Mucosa of gallbladder (tissue), 1 donor: ENCODE measurements at regions not wholly inside any gene's neighbourhood (a gene's known extent, or its start where the extent isn't known, plus 50 kb on each side); places are given as distances from the start of the nearest gene placed in this dataset.

Experiments
- DNase-seq: peaks from one replicate; pipeline ENCODE4 v3.0.0-alpha.2; 2020; ENCODE audit warnings: low spot score
- donor health status: DM: no; HTN: no; CAD: no.

DNA sequence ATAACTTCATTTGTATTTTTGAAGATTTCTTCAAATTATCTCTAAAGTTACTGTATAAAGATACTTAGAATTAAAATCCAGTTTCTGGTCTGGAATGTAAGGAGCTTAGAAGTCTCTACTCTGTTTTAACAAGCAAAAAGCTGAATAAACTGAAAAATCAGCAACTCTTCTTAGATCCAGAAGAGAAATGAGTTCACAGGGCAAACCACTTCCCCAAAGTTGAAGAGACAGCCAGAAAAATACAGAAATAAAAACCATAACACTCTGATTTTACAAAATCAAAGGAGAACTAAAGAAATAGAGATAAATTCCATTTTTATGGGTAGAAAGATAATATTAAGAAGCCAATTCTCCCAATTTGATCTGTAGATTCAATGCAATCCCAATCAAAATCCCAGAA is 1166.8 kb downstream of the ADGRL3 start:
- DNase-seq: no peak

DNA sequence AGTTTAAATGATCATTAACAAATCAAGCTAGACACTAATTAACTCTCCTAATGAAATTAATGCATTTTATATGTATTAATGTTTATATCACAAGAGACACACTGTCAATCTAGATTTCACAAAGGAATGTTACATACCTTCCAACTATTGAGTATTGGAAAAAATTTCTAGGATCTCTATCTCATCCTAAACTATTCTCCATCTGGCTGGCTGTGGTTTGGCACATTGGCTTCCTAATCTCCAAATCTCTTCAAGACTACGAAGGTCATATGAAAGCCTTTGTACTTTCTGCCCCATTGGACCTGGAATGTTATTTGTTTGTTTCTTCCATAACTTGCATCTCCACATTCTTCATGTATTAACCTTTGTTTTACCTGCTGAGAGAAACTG is 1160.0 kb downstream of the ADGRL3 start:
- DNase-seq: no peak

DNA sequence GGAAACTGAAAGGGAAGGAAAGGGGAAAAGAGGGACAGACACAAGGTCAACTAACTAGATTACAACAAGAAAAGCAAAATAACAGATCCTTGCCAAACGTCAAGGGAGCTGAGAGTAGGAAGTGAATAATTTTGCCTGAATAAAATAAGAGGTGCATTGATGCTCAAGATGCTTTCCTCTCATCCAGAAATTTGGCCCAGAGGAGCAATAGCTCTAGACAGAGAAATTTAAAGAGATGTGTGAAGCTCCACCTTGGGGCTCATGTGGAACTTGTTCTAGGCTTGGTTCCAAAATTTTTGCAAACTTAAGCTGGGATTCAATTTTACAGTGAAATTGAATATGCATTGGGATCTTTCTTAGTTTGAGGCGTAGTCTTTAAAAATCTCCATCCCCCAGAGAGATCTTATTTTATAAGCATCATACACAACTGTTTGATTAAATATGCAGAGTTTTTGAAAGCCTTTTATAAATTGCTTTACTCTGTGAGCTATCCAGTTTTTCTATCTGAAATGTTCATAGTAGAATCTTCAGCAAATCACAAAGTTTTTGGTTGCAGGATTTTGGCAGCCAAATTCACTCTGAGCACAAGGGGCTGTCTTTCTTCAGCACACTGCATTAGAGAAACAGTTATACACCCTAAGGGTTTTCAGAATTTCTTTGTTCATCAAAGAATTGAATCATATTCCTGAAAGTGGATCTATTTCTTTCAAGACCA is 1159.5 kb downstream of the ADGRL3 start:
- DNase-seq: no peak

DNA sequence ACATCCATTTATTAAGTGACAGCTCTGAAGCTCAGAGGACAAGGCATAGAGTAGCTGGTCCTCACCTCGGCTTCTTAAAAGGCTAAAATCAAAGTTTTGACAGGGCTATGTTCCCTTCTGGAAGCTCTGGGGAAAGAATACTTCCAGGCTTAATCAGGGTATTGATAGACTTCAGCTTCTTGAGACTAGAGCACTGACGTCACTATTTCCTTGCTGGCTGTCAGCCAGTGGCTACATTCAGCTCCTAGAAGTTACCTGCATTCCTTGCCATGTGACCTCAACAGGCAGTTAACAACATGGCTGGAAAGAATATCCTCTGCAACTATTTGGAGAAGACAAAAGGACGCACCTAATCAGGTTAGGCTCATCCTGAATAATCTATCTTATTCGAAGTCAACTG is 1144.8 kb downstream of the ADGRL3 start:
- DNase-seq: no peak

DNA sequence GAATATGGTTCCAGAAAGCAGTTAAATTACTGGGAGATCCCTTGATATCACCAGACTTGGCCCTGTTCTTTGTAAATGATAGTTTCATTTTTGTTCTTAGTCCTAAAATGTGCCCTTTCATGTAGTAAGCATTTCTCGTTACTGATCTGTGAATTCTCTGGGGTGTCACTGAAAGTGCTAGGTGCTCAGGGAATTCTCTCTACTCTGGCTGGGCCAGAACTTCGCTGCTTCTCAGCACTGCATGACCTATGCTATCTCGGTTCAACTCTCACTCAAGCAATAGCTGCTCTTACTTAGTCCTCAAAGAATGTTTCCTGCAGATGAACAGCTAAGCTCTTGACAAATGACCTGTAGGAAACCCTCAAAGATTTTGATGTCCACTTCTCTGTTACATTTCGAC is 1144.3 kb downstream of the ADGRL3 start:
- DNase-seq: no peak

DNA sequence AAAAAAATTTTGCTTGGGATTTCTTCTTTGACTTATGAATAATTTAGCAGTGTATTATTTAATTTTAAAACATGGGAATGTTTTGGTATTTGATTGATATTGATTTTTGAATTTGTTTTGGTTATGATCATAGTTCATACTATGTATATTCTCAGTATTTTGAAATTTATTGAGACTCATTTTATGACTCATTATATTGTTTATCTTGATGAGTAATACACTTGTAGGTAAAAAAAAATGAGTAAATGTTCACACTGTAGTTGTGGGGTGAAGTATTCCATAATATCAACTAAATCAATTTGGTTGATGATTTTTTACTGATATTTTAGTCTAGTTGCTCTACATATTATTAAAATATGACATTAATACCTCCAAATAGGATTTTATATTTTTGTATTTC is 1142.2 kb downstream of the ADGRL3 start:
- no peak for DNase-seq

DNA sequence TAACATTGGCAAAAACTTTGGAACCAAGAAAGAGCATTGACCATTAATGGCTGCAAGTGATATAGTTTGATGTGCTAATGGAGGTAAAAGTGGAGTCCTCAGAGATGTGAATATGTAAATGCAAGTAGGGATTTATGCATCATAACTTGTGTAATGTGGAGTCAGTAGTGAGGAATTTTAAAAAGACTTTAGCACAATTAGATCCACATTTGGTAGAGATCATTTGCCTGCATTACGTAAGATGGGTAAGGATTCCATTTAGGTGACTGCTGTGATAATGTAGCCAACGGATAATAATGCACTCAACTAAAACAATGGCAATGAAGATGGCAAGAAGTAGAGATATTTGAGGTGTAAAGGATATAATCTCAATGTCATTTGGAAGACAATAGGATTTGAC is 1128.4 kb downstream of the ADGRL3 start:
- no peak for DNase-seq

DNA sequence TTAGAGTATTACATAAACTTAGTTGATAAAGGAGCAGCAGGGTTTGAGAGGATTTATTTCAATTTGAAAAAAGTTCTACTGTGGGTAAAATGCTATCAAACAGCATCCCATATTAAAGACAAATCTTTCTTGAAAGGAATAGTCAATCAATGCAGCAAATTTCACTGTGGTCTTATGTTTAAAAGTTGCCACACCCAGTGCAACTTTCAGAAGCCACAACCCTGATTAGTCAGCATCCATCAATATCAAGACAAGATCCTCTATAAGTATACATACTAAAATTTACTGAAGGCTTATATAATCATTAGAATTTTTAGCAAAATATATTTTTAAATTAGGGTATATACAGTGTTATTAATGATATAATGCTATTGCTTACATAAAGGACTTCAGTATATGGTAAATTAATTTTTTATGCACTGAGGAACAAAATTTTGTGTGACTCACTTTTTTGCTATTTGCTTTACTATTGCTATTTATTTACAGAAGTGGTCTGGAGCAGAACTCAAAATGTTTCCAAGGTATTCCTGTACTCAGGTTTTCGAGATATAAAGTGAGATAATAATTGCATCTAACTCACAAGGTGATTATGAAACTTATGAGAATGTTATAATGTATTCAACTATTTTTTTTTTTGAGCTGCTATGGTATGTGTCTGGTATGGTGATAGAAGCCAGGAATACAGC is 1127.6 kb downstream of the ADGRL3 start:
- no peak for DNase-seq

DNA sequence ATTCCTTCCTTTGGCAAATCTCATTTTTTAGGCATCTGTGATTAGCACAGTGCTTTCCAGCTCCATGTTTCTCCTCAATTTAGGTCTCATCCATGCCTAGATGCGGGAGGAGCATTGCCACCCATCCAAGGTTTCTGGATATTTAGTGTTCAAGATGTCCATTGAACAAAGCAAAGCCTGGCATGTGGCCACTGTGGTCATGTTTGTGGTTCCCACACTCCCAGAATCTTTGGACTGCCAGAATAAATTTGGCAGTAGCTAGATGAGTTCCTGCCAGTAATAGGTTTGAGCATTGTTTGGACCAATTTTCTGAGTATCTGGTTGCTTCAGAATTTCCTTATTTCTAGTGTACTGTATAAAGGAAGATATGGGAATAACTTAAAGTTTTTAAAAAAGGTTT is 1124.1 kb downstream of the ADGRL3 start:
- no peak for DNase-seq

DNA sequence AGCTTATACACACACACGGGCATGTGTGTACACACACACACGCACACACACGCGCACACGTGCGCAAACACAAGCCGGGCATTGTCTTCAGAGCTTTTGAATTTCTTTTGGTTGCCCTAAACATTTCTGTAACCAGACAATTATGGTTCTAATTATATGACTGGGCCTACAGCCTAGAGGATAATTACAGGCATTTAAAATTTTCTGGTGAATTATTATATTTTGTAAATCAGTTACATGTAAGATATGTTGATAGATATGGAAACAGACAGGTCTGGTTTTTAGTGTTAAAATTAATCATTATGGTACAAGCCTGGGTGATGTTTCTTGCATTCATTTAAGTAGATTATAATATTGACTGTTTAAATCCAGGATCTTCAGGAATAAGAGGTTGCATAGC is 1120.5 kb downstream of the ADGRL3 start:
- DNase-seq: no peak

DNA sequence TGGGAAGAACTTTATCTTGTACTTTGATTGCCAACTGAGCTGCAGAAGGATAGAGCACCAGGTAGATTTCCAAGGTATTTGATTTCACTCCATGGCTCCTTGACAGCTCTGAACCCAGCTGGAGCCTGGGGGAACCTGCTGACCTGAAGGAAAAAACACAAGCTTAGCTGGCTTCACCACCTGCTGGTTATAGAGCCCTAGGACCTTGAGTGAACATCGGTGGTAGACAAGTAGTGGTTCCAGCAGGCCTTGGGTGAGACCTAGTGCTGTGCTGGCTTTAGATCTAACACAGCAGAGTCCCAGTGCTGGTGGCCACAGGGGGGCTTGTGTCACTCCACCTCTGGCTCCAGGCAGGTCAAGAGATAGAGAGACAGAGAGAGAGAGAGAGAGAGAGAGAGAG is 1102.6 kb downstream of the ADGRL3 start:
- DNase-seq: no peak

DNA sequence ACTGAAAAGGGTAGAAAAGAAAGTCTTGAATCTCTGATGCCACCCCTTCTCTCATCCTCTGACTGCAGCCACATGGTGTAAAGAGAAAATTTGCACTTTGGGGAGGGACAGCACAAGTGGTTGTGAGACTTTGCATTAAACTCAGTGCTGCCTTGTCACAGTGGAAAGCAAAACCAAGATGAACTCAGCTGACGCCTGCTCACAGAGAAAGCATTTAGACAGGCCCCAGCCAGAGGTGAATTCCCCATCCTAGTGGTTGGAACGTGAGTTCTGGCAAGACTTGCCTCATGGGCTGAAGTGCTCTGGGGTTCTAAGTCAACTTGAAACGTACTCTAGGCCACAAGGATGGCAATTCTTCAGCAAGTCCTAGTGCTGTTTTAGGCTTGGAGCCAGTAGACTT is 1101.4 kb downstream of the ADGRL3 start:
- DNase-seq: no peak

DNA sequence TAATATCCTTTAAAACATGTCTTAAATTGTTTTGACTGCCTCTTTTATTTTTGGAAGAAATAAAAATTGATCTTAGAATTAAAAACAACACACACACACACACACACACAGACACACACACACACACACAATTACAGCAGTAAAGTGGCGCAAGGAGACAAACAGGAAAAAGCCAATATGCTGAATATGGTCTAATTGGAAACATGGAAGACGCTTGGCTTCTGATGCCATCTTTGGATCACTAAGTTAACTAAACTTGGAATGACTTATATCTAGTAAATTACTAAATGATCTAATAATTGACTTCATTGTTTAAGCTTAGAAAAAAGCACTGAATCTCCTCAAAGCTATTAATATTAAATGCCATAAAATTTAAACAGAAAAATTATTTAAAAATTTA is 1093.4 kb downstream of the ADGRL3 start:
- DNase-seq: no peak

DNA sequence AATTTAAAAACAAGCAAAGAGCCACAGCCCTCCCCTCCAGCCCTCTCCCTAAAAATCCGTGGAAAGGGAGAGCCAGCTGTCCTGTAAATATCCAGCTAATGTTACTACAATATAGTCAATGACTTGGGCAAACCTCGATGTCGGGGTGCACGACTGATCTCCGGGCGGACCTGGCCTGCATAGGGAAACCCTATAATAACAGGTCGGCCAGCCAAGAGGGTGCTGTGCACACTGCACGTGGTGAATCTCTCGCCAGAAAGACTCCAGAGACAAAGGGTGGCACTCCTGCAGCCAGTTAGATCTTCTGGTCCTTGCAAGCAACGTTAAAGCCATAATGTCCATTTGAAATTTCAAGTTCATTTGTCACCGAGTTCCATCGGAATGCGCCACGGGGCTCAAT is 1092.8 kb downstream of the ADGRL3 start:
- no peak for DNase-seq

DNA sequence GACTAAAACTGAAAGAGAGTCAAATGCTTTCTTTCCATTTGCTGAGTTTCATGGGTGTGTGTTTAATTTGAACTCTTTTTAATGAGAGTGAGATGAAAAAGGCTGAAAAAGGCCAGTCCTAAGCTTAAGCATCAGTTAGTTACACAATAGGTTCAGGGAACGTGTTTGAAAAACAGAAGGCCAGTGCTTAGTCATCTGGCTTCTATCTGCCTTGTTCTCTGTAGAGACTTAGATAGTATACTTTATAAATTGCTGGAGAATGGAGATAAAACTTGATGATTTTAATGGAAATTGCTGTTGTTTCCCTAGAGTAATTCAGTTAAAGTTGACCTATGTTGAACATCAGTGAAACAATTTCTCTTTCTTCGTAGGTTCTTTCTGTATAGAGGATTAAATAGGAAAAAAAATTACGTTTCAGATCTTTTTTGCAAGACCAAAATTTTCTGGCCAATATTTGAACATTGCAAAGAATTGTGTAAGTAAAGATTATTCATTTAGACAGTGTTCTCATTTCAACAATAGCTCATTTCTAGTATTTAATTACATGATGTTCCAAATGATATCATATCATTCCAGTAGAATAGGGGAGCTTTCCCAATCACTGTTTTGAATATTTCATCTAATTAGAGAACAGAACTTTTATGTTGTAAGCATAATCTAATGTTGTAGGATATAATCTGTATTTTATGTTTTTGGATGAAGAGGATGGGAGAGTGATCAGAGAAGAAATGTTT is 1088.8 kb downstream of the ADGRL3 start:
- DNase-seq: no peak

DNA sequence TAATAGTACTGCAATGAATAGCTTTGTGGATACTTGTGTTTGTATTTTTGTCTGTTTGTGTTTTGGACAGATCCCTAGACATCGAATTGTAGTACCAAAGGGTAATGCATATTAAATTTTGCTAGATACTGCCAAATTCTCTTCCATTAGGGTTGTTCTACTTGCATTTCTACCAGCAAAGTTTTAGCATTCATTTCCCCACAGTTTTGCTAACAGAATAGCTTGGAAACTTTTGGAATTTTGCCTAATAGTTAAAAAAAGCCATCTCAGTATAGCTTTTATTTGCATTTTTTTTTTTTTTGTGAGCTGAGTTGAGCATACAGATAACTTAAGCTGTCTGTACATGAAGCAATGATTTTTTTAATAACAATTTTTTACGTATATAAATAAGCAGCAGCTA is 1084.9 kb downstream of the ADGRL3 start:
- no peak for DNase-seq

DNA sequence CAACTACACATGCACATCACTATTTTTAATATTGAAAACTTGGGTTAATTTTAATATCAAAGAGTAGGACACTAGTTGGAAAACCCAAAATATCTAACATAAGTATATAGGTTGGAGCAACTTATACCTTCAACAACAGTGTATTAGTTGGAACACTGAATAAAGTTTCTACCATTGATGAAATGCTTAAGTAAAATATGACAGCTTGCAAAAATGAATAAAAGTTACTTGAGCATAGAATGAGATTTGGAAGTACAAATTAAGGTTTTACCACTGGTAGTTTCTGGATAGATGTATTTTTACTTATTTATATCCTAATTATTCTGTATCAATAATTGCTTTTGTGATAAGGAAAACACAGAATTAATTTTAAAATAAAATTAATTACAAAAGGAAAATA is 1079.6 kb downstream of the ADGRL3 start:
- DNase-seq: no peak

DNA sequence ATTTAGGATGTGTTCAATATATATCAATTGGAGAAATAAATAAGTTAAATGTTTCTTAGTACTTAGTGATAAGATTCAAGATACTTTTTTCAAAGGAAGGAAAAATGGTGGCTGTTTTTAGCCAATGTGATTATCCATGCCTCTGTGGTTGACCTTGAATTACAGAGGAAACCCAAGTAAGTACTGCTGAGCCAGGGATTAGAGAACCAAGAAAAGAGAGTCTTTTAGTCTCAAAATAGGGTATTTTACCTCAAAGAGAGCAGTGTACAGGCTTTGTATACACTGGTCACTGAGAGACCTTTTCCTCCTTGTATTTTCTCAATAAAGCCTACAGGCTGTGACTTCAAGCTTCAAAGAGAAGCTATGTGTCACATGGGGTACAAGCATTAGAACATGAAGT is 1075.3 kb downstream of the ADGRL3 start:
- DNase-seq: no peak

DNA sequence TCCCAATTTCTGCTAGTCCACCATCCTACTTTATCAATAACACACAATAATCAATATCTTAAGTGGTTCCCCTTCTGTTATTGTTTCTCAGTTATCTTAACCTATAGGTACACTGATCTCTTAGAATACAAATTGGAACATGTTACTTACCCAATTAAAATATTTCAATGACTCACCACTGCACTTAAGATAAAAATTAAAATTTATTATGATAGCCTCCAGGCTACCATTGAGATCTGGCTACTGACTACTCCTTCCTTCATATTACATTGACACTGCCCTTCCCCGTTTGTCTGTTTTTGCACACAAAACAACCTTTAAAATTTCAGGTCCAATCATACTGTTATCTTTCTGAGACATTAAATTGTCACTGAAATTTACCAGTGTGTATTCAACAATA is 1074.7 kb downstream of the ADGRL3 start:
- no peak for DNase-seq

DNA sequence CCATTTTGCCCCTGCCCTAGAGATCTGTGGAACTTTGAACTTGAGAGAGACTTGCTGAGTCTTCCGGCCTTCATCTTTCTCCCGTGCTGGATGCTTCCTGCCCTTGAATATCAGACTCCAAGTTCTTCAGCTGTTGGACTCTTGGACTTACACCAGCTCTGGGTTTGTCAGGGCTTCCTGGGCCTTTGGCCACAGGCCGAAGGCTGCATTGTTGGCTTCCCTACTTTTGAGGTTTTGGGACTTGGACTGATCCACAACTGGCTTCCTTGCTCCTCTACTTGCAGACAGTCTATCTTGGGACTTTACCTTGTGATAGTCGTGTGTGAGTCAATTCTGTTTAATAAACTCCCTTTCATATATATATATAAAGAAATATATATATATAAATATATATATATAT is 1071.0 kb downstream of the ADGRL3 start:
- DNase-seq: no peak

DNA sequence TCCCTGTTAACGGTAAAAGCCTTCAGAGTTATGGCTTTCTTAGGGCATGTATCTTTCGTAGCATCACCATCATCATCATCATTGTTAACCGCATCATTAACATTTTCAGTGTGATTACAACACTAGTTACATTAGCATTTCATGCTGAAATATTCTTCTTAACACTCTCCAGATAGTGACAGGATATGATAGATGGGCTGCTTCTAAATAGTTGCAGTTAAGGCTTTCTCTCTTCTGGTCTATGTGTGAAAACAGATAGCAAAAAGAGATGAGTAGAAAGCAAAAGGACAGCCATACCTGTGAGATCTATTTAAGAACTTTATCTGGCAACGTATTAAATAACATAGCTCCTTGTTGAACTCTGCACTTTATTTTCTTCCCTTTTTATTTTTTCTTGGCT is 1069.8 kb downstream of the ADGRL3 start:
- DNase-seq: no peak

DNA sequence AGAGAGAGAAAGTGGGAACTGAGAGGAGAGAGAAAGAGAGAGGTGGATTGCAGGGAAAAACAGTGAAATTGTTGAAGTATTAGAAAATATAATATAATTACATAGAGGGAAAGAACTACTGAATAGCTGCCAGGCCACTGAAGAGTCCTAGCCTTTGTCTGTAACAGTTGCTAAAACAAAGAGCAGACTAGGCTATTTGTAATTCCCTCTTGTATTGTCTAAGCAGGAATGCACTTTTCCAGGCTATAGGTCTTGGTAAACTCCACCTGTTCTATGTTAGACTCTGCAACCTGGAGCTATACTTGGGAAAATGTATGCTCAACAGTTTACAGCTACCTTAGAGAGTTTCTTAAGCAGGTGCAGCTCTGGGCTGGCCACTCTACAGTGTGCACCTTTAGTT is 1063.3 kb downstream of the ADGRL3 start:
- no peak for DNase-seq

DNA sequence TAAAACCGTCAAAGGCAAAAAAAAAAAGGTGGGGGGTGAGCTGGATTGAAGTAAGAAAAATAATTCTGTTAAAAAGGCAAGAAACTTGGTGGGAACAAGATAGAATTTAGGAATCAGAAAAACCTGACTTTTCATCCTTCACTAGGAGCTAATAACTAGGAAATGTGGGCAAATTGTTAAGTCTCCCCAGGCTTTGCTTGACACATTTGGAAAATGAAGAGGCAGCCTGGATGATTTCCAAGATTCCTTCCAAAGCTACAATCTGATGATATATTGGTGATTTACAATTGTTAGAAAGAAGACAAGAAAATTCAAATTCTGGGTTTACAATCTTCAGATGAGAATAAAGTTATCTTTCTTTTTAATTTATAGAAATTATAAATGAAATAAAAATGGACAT is 1062.5 kb downstream of the ADGRL3 start:
- DNase-seq: no peak
